Esophagus squamous epithelium (tissue), 5 donors: ENCODE measurements at regions not wholly inside any gene's neighbourhood (a gene's known extent, or its start where the extent isn't known, plus 50 kb on each side); places are given as distances from the start of the nearest gene placed in this dataset.

Experiments used
- DNase-seq: peaks from one replicate; lab custom pipeline; 2025; lab: John Stamatoyannopoulos, UW
- H3K27ac ChIP-seq, 4 donors: fragments of 200-600 bp; sonication (generic); one replicate each; pipeline ENCODE4 v1.5.1; 2016 to 2019; ENCODE audit warnings: mild to moderate bottlenecking in 1 of 4
- H3K27me3 ChIP-seq, 4 donors: fragments of 200-600 bp; sonication (generic); 1 replicate in 3 of 4; 2 replicates in 1 of 4; pipeline versions ENCODE4 v1.5.1 to v1.6.0; 2017 to 2021; ENCODE audit warnings: antibody characterized with exemption in 1 of 4
- H3K36me3 ChIP-seq, 3 donors: fragments of 200-600 bp; sonication (generic); one replicate each; pipeline ENCODE4 v1.5.1; 2016 to 2019
- H3K4me1 ChIP-seq, 3 donors: fragments of 200-600 bp; sonication (generic); one replicate each; pipeline ENCODE4 v1.5.1; 2017 to 2019
- H3K4me3 ChIP-seq, 4 donors: fragments of 200-600 bp; sonication (generic); 1 replicate in 3 of 4; 2 replicates in 1 of 4; pipeline ENCODE4 v1.5.1; 2016 to 2019; ENCODE audit warnings: mild to moderate bottlenecking in 2 of 4, moderate library complexity in 1 of 4
- H3K9me3 ChIP-seq, 3 donors: fragments of 200-600 bp; sonication (generic); one replicate each; pipeline ENCODE4 v1.5.1; 2016 to 2019
- POLR2A ChIP-seq, 4 donors: fragments of 450-650 bp; IDR thresholded peaks; one replicate each; pipeline ENCODE4 v1.6.1; 2017; ENCODE audit warnings: antibody characterized with exemption in 4 of 4, mild to moderate bottlenecking in 4 of 4, moderate library complexity in 3 of 4
- WGBS, 2 donors: methylation state at CpG; one replicate each; pipeline ENCODE4 v1.1.5; 2018; 5-methylcytosine and 5-hydroxymethylcytosine counted together
- intact Hi-C: fragments of 100-400 bp; cut with DNase I; formaldehyde crosslinking; loops from one replicate; pipeline ENCODE4 v1.15.0; 2022
- TF ChIP-seq, protein P1 (sequence below), 6 experiments: fragments of 450-650 bp in 4 of 6; fragments of 200-600 bp in 2 of 6; sonication (generic) in 2 of 6; IDR thresholded peaks; one replicate each; pipeline ENCODE4 v1.5.1; 2016 to 2019; ENCODE audit warnings: antibody characterized with exemption in 6 of 6, mild to moderate bottlenecking in 4 of 6, moderate library complexity in 4 of 6
- donor health status: DM: yes; HTN: yes; CAD: no.

GRCh38 chr9:19553441-19553840 is 144.6 kb downstream of the ACER2 start:
- no peaks in the 10 kb centered on the region for H3K9me3 ChIP-seq
- H3K27me3 ChIP-seq: no peaks in the 10 kb centered on the region
- TF ChIP-seq, protein P1, sequence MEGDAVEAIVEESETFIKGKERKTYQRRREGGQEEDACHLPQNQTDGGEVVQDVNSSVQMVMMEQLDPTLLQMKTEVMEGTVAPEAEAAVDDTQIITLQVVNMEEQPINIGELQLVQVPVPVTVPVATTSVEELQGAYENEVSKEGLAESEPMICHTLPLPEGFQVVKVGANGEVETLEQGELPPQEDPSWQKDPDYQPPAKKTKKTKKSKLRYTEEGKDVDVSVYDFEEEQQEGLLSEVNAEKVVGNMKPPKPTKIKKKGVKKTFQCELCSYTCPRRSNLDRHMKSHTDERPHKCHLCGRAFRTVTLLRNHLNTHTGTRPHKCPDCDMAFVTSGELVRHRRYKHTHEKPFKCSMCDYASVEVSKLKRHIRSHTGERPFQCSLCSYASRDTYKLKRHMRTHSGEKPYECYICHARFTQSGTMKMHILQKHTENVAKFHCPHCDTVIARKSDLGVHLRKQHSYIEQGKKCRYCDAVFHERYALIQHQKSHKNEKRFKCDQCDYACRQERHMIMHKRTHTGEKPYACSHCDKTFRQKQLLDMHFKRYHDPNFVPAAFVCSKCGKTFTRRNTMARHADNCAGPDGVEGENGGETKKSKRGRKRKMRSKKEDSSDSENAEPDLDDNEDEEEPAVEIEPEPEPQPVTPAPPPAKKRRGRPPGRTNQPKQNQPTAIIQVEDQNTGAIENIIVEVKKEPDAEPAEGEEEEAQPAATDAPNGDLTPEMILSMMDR (IDR thresholded peaks at IDR 0.05): no peak
- intact Hi-C loops: no loop called here
- H3K4me1 ChIP-seq: peaks cover 0 to 12% (median 0%) of the 10 kb centered on the region in 3 donors
- no peak overlapping the region for H3K4me3 ChIP-seq
- H3K36me3 ChIP-seq: no peaks in the 10 kb centered on the region
- DNase-seq: no peak
- H3K27ac ChIP-seq: no peak overlapping the region

DNA sequence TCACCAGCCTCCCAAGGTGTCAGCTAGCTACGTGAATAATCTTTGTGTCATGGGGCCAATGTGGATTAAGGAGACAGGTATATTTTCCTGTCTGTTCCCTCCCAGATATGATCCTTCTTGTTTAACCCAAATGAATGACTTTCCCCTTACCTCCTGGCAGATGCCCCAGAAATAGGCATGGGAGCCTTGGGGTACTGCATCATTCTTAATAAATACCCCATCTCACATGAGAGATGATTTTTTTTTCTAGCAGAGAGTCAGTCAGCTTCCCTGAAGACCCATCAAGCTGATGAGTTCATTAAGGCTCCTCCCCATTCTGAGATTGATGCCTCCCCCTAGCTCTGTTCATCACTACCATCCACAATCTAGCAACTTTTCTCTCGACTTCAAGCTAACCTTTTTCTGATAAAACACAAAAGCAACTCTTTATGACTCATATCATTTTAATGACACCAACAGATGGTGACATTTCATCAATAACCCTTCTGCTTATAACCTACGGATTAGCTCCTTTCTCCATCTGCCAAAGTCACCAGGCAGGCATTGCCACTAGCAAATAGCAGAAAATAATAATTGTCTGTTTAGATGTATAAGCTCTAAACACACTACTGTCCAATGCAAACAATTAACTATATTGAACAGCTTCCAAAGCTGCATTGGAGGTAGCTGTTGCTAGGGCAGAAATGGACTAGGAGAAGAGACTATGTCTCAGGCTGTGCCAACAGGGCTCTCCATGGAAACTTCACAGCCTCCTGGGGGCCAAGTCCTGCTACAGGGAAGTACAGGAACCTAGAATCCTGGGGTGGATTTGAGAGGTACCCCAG is 143.7 kb downstream of the ACER2 start:
- Histone ChIP-seq H3K27me3 (no peaks in the 10 kb centered on the region), H3K4me1 (peaks cover 0 to 12% (median 0%) of the 10 kb centered on the region in 3 donors), H3K27ac (no peak overlapping the region), H3K9me3 (no peaks in the 10 kb centered on the region), H3K36me3 (no peaks in the 10 kb centered on the region), H3K4me3 (no peak overlapping the region)
- TF ChIP-seq, protein P1 (IDR thresholded peaks at IDR 0.05): no peak
- no peak for TF ChIP-seq POLR2A (IDR thresholded peaks at IDR 0.05)
- DNase-seq: no peak
- intact Hi-C loops: no loop called here
- WGBS, 2 donors: 38 to 53% methylated on average over 3 of the region's 3 CpGs

GRCh38 chr9:19551124-19551929 is 142.5 kb downstream of the ACER2 start:
- Histone ChIP-seq H3K9me3 (no peaks in the 10 kb centered on the region), H3K27ac (no peak overlapping the region), H3K4me1 (peaks cover 0 to 12% (median 0%) of the 10 kb centered on the region in 3 donors), H3K4me3 (peak overlapping the region in 2 of 4 donors; percentile 9 to 22), H3K36me3 (no peaks in the 10 kb centered on the region), H3K27me3 (no peaks in the 10 kb centered on the region)
- no peak for DNase-seq
- 18 to 33% methylated on average over 8 of the region's 8 CpGs for WGBS, 2 donors
- intact Hi-C loops: no loop called here
- TF ChIP-seq, protein P1 (IDR thresholded peaks at IDR 0.05): no peak
- no peak for TF ChIP-seq POLR2A (IDR thresholded peaks at IDR 0.05)

GRCh38 chr9:19550009-19550408 is 141.2 kb downstream of the ACER2 start:
- no peak for DNase-seq
- no peaks in the 10 kb centered on the region for H3K36me3 ChIP-seq
- H3K27ac ChIP-seq: no peak overlapping the region
- TF ChIP-seq, protein P1 (IDR thresholded peaks at IDR 0.05): no peak
- TF ChIP-seq POLR2A (IDR thresholded peaks at IDR 0.05): no peak
- 78 to 83% methylated on average over 7 of the region's 7 CpGs for WGBS, 2 donors
- H3K9me3 ChIP-seq: no peaks in the 10 kb centered on the region
- intact Hi-C loops: no loop called here
- H3K4me1 ChIP-seq: peaks cover 0 to 12% (median 0%) of the 10 kb centered on the region in 3 donors
- no peaks in the 10 kb centered on the region for H3K27me3 ChIP-seq
- H3K4me3 ChIP-seq: no peak overlapping the region

GRCh38 chr9:19533373-19533772 is 124.6 kb downstream of the ACER2 start:
- Histone ChIP-seq H3K27ac (no peak overlapping the region), H3K4me1 (no peaks in the 10 kb centered on the region), H3K4me3 (no peak overlapping the region), H3K36me3 (no peaks in the 10 kb centered on the region), H3K9me3 (no peaks in the 10 kb centered on the region), H3K27me3 (no peaks in the 10 kb centered on the region)
- 79 to 83% methylated on average over 3 of the region's 3 CpGs for WGBS, 2 donors
- intact Hi-C loops: no loop called here
- DNase-seq: no peak
- no peak for TF ChIP-seq POLR2A (IDR thresholded peaks at IDR 0.05)
- TF ChIP-seq, protein P1 (IDR thresholded peaks at IDR 0.05): no peak
